Endodermal cell (in vitro differentiated cells): ENCODE measurements at regions not wholly inside any gene's neighbourhood (a gene's known extent, or its start where the extent isn't known, plus 50 kb on each side); places are given as distances from the start of the nearest gene placed in this dataset.

Source experiments
- DNase-seq: peaks from one replicate; pipeline ENCODE4 v3.0.0-alpha.2; 2017
- H3K27ac ChIP-seq: 2 replicates; pipeline ENCODE4 v1.5.1; 2013; ENCODE audit warnings: mild to moderate bottlenecking, low read depth, low read length, moderate library complexity
- H3K27me3 ChIP-seq: 2 replicates; pipeline ENCODE4 v1.6.1; 2013; ENCODE audit warnings: mild to moderate bottlenecking, low read length, moderate library complexity; ENCODE audit not compliant: insufficient read depth, control insufficient read depth, poor library complexity, severe bottlenecking
- H3K36me3 ChIP-seq: 2 replicates; pipeline ENCODE4 v1.7.0; 2013; ENCODE audit warnings: mild to moderate bottlenecking, low read length, moderate library complexity; ENCODE audit not compliant: control insufficient read depth, insufficient read depth
- H3K4me1 ChIP-seq: one replicate; pipeline ENCODE4 v1.7.0; 2013; ENCODE audit warnings: low read length; ENCODE audit not compliant: control insufficient read depth, insufficient read depth
- H3K4me3 ChIP-seq: 2 replicates; pipeline ENCODE4 v1.5.1; 2013; ENCODE audit warnings: mild to moderate bottlenecking, low read length, moderate library complexity
- H3K9ac ChIP-seq: 2 replicates; pipeline ENCODE4 v1.6.1; 2013; ENCODE audit warnings: mild to moderate bottlenecking, low read length, moderate library complexity; ENCODE audit not compliant: poor library complexity, severe bottlenecking; ENCODE audit errors: extremely low read depth
- H3K9me3 ChIP-seq: 2 replicates; pipeline ENCODE4 v1.6.1; 2013; ENCODE audit warnings: mild to moderate bottlenecking, low read length, moderate library complexity; ENCODE audit not compliant: control insufficient read depth
- H3K27ac Mint-ChIP-seq: 2 replicates; pipeline ENCODE4 v1.8.0; 2020; ENCODE audit warnings: mixed read lengths
- H3K27me3 Mint-ChIP-seq: 2 replicates; pipeline ENCODE4 v1.8.0; 2021; ENCODE audit warnings: mild to moderate bottlenecking, mixed read lengths; ENCODE audit not compliant: insufficient read depth
- H3K36me3 Mint-ChIP-seq: 2 replicates; pipeline ENCODE4 v1.8.0; 2020; ENCODE audit warnings: low read depth, mixed read lengths
- H3K4me1 Mint-ChIP-seq: 2 replicates; pipeline ENCODE4 v1.8.0; 2020; ENCODE audit warnings: mixed read lengths
- H3K4me3 Mint-ChIP-seq: 2 replicates; pipeline ENCODE4 v1.8.0; 2020; ENCODE audit warnings: mild to moderate bottlenecking, moderate library complexity, mixed read lengths
- H3K9me3 Mint-ChIP-seq: 2 replicates; pipeline ENCODE4 v1.8.0; 2020; ENCODE audit warnings: mild to moderate bottlenecking, mixed read lengths
- CTCF ChIP-seq: fragments of 200-600 bp; sonication (generic); conservative IDR thresholded peaks from 2 replicates; pipeline ENCODE4 v1.5.0; 2021; ENCODE audit warnings: antibody characterized with exemption, mild to moderate bottlenecking
- WGBS, 2 experiments: methylation state at CpG; one replicate each; pipeline versions ENCODE4 v1.1.5 to v1.1.7; 2013; ENCODE audit warnings: missing lambda C conversion rate in 2 of 2, mixed read lengths in 1 of 2; ENCODE audit not compliant: insufficient coverage in 1 of 2, insufficient read length in 1 of 2; 5-methylcytosine and 5-hydroxymethylcytosine counted together

GRCh38 chr18:34972765-34973414 is 68.3 kb upstream of the MAPRE2 start:
- Mint-ChIP-seq H3K4me1 (peaks cover 11% of the 10 kb centered on the region), H3K27me3 (peaks cover 65% of the 10 kb centered on the region)
- 91 to 100% methylated on average over 1 to 2 of the region's 2 CpGs for WGBS, 2 experiments

GRCh38 chr18:34976123-34976522 is 65.1 kb upstream of the MAPRE2 start:
- no peak for DNase-seq
- Histone ChIP-seq H3K9me3 (no peaks in the 10 kb centered on the region), H3K9ac (no peak overlapping the region), H3K27me3 (peaks cover 82% of the 10 kb centered on the region), H3K36me3 (no peaks in the 10 kb centered on the region), H3K27ac (no peak overlapping the region), H3K4me1 (peaks cover 4% of the 10 kb centered on the region), H3K4me3 (peak overlapping the region; percentile 89)
- H3K27me3 Mint-ChIP-seq = peaks cover 81% of the 10 kb centered on the region
- H3K4me1 Mint-ChIP-seq = peaks cover 27% of the 10 kb centered on the region
- no peak for TF ChIP-seq CTCF
- no peaks in the 10 kb centered on the region for H3K36me3 Mint-ChIP-seq
- no peak overlapping the region for H3K27ac Mint-ChIP-seq
- no peaks in the 10 kb centered on the region for H3K9me3 Mint-ChIP-seq
- peak overlapping the region; percentile 68 for H3K4me3 Mint-ChIP-seq
- 28 to 36% methylated on average over 7 to 9 of the region's 10 CpGs for WGBS, 2 experiments

More at GRCh38 chr18:34972765-34973414, 68.3 kb upstream of the MAPRE2 start:
- Histone ChIP-seq H3K9me3 (no peaks in the 10 kb centered on the region), H3K27me3 (peaks cover 70% of the 10 kb centered on the region), H3K9ac (no peak overlapping the region), H3K4me3 (no peak overlapping the region), H3K36me3 (no peaks in the 10 kb centered on the region), H3K4me1 (no peaks in the 10 kb centered on the region), H3K27ac (no peak overlapping the region)
- Mint-ChIP-seq H3K9me3 (no peaks in the 10 kb centered on the region), H3K36me3 (no peaks in the 10 kb centered on the region), H3K27ac (no peak overlapping the region), H3K4me3 (no peak overlapping the region)
- DNase-seq = no peak
- no peak for TF ChIP-seq CTCF

- H3K9ac ChIP-seq = no peak overlapping the region
- H3K27ac ChIP-seq = no peak overlapping the region
- Mint-ChIP-seq H3K4me1 (peaks cover 27% of the 10 kb centered on the region), H3K27me3 (peaks cover 80% of the 10 kb centered on the region), H3K4me3 (peak overlapping the region; percentile 68), H3K27ac (no peak overlapping the region), H3K9me3 (no peaks in the 10 kb centered on the region), H3K36me3 (no peaks in the 10 kb centered on the region)
- TF ChIP-seq CTCF = no peak
- peak overlapping the region; percentile 89 for H3K4me3 ChIP-seq
- DNase-seq = no peak
- peaks cover 4% of the 10 kb centered on the region for H3K4me1 ChIP-seq
- peaks cover 78% of the 10 kb centered on the region for H3K27me3 ChIP-seq
- no peaks in the 10 kb centered on the region for H3K9me3 ChIP-seq
- H3K36me3 ChIP-seq = no peaks in the 10 kb centered on the region
- WGBS, 2 experiments = 0 to 1% methylated on average over 10 to 19 of the region's 19 CpGs
Measured at GRCh38 chr18:34976534-34976898, 64.7 kb upstream of the MAPRE2 start.
